Activated naive CD4-positive, alpha-beta T cell treated with anti-CD3 and anti-CD28 coated beads, Interleukin-2, amount 50 U/mL, for 72 hours (primary cell): ENCODE measurements at regions not wholly inside any gene's neighbourhood (a gene's known extent, or its start where the extent isn't known, plus 50 kb on each side); places are given as distances from the start of the nearest gene placed in this dataset.
"Not testable (repeated sequence)": the region's sequence is repeated elsewhere in the genome, so short reads cannot be mapped to it uniquely, and the experiment has no call there.

Experiments used
- ATAC-seq, 2 donors: fragments of 150-1000 bp; cut with Tn5 transposase; 2 replicates each; pipeline ENCODE4 v1.10.0; 2021; ENCODE audit warnings: mild to moderate bottlenecking in 2 of 2, moderate library complexity in 2 of 2
- DNase-seq, 2 donors: peaks; one replicate each; pipeline ENCODE4 v3.0.0; 2021 to 2022; ENCODE audit warnings: low spot score in 2 of 2
- H3K27ac Mint-ChIP-seq, 2 donors: one replicate each; pipeline ENCODE4 v1.8.0; 2022; ENCODE audit warnings: mild to moderate bottlenecking in 2 of 2, mixed read lengths in 2 of 2
- H3K36me3 Mint-ChIP-seq, 2 donors: one replicate each; pipeline ENCODE4 v1.8.0; 2022; ENCODE audit warnings: mixed read lengths in 2 of 2
- H3K9me3 Mint-ChIP-seq, 2 donors: one replicate each; pipeline ENCODE4 v1.8.0; 2022; ENCODE audit warnings: mixed read lengths in 2 of 2

DNA sequence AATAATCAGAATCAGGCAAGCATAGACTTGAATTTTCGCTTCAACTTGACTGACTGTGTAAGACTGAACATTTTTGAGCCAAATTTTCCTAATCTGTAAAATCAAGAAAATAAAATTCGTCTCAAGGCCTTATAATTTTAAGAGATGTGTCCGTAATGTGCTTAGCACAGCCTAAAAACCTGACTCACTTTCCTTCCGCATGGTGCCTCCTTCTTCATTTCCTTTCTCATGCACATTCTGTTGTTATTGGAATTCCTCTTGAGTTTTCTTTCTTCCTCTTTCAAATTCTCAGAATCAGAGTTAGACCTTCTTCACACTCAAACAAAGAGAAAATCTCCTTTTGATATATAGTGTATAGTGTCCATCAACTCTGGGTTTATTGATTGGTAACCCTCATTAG lies 208.9 kb upstream of the SLIT2 start:
- DNase-seq = no peak
- Mint-ChIP-seq H3K36me3 (peaks cover 0 to 4% of the 10 kb centered on the region in 2 donors), H3K27ac (no peak overlapping the region), H3K9me3 (peaks cover 23 to 29% of the 10 kb centered on the region in 2 donors)
- no peak for ATAC-seq

DNA sequence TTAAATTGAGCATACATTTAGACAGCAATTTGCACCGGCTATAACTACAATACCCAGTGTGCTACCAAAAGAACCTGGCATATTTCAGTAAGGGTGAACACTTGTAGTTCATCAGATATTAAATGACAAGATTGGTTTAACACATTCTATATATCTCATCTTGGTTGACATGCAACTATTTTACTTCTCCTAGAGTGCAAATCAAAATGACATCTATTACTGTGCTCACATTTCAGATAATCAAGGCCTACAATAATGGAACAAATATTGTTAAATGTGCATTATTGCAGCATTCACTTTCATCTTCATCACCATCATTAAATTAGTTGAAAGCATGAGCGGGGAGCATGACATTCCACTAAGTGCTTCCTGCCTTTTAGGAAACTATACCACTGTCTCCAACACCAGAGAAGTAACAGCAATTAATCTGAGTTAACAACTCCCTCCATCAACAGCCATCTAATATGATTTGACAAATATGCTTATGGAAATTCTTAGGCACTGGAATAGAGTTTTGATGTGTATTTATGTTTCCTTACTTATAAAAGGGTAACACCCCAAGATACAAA lies 209.8 kb upstream of the SLIT2 start:
- ATAC-seq (no peak), DNase-seq (no peak)
- H3K27ac Mint-ChIP-seq = no peak overlapping the region
- peaks cover 0 to 4% of the 10 kb centered on the region in 2 donors for H3K36me3 Mint-ChIP-seq
- H3K9me3 Mint-ChIP-seq = peaks cover 23 to 29% of the 10 kb centered on the region in 2 donors

DNA sequence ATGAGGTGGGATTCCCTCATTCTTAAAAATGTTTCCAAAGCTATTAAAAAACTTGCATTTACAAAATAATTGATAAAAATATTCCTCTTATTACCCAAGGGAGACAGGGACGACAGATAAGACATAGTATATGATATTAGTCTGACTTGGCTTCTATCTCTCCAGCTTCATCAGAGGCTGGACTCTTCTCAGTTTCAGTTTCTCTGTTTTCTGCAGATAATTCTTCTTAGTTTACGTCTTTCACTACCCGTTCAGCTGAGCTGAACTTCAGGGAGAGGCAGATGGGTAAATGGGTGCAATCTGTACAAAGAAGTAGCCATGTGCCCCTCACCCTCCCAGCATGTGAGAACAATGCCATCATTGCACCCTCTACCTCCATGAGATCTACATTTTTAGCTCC lies 214.0 kb upstream of the SLIT2 start:
- ATAC-seq = no peak
- peaks cover 0 to 6% of the 10 kb centered on the region in 2 donors for H3K36me3 Mint-ChIP-seq
- peaks cover 14 to 23% of the 10 kb centered on the region in 2 donors for H3K9me3 Mint-ChIP-seq
- no peak for DNase-seq
- no peak overlapping the region for H3K27ac Mint-ChIP-seq

DNA sequence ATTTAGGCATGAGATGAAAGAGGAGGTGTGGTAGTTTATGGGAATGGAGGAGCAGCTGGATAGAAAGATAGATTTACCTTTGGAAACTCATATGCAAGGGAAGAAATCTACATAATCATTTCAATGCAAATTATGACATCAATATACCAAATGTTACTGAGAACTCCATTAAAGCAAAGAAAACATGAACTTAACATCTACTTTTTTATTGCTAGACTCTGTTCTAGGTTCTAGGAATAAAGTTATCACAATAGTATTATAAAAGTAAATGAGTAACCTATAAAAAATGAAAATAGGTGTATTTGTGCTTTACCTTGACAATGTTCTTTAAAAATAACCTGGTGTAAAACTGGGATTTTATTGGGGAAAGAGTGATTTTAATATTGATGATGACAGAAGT lies 221.6 kb upstream of the SLIT2 start:
- DNase-seq (no peak), ATAC-seq (no peak)
- Mint-ChIP-seq H3K27ac (no peak overlapping the region), H3K36me3 (peaks cover 0 to 7% of the 10 kb centered on the region in 2 donors), H3K9me3 (peaks cover 5 to 20% of the 10 kb centered on the region in 2 donors)

DNA sequence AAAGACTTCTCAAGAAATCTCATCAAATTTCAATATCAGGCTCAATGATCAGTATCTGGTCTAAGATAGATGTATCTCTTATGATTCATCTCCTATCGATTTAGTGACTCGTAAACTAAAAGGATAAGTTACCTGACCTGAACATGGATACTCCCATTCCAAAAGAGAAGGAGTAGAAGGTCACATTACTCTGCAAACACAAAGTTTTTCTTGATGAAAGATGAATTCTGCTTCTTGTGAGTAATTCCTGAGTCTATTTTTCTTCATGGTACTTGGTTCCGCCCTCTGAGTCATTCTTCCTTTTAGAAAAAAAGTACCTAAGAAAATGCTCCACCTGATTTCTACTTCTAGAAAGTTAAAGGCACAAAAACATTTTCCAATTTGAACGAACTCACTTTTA lies 223.1 kb upstream of the SLIT2 start:
- DNase-seq (no peak), ATAC-seq (no peak)
- H3K27ac Mint-ChIP-seq = no peak overlapping the region
- H3K36me3 Mint-ChIP-seq = peaks cover 0 to 7% of the 10 kb centered on the region in 2 donors
- H3K9me3 Mint-ChIP-seq = peaks cover 5 to 13% of the 10 kb centered on the region in 2 donors

DNA sequence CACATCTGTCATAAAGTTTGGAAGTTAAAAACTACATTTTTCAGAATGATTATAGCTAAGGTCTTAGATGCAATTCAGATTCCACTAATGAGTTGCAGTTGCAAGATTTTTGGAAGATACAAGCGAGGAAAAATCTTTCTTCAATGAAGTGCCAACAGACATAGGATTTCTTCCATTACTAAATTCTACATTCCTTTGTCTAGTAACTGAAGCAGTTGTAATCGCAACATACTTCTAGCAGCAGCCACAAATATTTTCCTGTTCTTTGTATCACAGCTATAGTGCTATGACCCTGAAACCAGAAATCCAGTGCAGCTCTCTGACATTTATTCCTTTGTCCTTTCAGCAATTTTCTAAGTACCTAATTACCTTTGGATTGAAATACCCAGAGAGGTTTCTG lies 225.2 kb upstream of the SLIT2 start:
- peaks cover 0 to 3% of the 10 kb centered on the region in 2 donors for H3K9me3 Mint-ChIP-seq
- DNase-seq (no peak), ATAC-seq (no peak)
- H3K27ac Mint-ChIP-seq = no peak overlapping the region
- H3K36me3 Mint-ChIP-seq = no peaks in the 10 kb centered on the region

DNA sequence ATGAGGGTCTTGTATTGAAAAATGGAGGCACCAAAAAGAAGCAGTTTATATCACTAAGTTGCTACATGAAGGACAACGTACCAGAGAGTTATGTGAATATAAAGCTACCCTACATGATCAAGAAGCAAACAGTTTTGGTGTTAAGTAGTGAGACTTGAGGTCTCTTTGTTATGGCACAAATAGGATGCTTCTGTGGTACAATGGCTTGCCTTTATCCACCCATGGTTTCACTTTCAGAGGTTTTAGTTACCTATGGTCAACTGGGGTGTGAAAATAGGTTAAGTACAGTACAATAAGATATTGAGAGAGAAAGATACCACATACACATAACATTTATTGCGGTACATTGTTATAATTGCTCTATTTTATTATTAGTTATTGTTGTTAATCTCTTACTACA lies 229.2 kb upstream of the SLIT2 start:
- no peak overlapping the region for H3K27ac Mint-ChIP-seq
- no peak for DNase-seq
- H3K9me3 Mint-ChIP-seq = peaks cover 0 to 3% of the 10 kb centered on the region in 2 donors
- ATAC-seq = no peak
- H3K36me3 Mint-ChIP-seq = no peaks in the 10 kb centered on the region

DNA sequence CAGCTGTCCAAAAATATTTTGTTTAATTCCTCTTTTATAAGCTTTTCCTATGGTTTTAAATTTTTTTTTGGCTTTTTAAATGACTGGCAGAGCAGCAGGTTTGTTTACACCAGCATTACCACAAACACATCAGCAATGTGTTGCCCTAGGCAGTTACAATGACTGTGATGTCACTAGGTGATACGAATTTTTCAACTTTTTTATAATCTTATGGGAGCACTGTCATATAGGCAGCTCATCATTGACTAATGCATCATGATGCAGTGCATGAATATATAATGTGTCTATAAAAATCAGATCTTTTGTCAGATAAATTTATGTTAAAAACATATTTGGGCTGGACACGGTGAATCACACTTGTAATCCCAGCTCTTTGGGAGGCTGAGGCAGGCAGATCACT lies 231.6 kb upstream of the SLIT2 start:
- no peak for DNase-seq
- Mint-ChIP-seq H3K27ac (no peak overlapping the region), H3K9me3 (peaks cover 5 to 8% of the 10 kb centered on the region in 2 donors), H3K36me3 (peaks cover 0 to 3% of the 10 kb centered on the region in 2 donors)
- ATAC-seq = no peak

DNA sequence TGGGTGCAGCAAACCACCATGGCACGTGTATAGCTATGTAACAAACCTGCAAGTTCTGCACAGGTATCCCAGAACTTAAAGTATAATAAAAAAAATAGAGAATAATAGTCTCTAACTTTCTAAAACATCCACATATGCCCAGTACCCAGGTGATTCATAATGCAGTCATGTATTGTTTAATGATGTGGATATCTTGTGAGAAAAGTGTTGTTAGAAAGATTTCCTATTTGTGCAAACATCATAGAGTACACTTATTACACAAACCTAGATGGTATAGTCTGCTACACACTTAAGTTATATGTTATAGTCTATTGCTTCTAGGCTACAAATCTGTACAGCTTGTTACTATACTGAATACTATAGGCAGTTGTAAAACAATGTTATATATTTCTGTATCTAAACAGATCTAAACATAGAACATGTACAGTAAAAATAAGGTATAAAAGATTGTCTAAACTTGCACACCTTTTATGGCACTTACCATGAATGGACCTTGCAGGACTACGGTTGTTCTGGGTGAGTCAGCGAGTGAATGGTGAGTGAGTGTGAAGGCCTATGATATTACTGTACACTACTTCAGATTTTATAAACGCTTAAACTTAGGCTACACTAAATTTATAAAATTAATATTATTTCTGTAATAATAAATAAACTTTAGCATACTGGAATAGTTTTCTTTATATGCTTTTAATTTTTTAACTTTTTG lies 232.2 kb upstream of the SLIT2 start:
- Mint-ChIP-seq H3K9me3 (peaks cover 7 to 10% of the 10 kb centered on the region in 2 donors), H3K27ac (no peak overlapping the region), H3K36me3 (peaks cover 0 to 5% of the 10 kb centered on the region in 2 donors)
- DNase-seq (no peak), ATAC-seq (no peak)

DNA sequence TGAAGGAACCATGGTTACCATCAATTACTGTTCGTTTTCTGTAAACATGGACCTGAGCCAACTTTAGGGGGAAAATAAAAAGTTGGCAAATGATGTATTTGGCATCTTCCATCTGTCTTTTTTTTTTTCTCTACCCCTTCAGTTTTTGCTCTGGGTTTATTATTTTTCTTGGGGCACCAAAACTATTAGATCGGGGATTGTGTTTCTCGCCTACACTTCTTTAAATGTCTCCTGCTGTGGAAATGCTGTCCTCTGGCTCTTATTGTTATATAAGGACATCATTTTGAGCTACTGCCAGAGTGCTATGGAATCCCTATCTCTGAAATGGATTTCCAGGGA lies 234.0 kb upstream of the SLIT2 start:
- Mint-ChIP-seq H3K27ac (no peak overlapping the region), H3K9me3 (peaks cover 7% of the 10 kb centered on the region in 2 donors), H3K36me3 (peaks cover 0 to 5% of the 10 kb centered on the region in 2 donors)
- DNase-seq (no peak), ATAC-seq (no peak)

DNA sequence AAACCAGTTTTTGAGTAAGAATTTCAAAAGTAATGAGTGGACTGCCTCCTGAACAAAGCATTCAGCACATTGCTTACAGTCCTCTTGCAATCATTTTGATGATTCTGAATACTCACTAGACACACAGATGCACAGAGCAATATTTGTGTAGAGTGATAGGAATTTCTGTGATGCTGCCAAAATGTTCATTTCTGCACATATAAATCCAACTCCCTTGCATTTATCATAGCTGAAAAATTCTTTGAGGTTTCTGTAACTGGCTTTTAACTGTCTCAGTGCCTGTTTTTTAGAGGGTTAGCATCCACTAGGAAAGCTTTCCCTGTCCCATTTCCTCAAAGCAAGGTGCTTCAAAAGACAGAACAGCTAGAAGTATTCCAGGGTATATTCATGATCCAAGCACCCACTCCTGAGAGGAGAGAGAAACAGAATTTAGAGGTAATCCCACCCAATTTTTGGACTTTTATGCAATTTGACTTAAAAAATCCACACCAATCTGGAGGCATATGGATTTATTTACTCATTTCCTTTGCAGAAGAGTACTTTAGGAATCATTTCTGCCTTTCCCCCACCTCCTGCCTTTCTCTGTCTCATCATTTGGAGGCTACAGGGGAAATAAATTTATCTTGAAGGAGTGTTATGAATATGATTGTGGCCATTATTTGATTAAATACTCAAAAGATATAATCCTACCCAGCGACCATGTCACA lies 234.5 kb upstream of the SLIT2 start:
- peaks cover 0 to 5% of the 10 kb centered on the region in 2 donors for H3K36me3 Mint-ChIP-seq
- no peak for DNase-seq
- peaks cover 7% of the 10 kb centered on the region in 2 donors for H3K9me3 Mint-ChIP-seq
- no peak for ATAC-seq
- H3K27ac Mint-ChIP-seq = no peak overlapping the region

DNA sequence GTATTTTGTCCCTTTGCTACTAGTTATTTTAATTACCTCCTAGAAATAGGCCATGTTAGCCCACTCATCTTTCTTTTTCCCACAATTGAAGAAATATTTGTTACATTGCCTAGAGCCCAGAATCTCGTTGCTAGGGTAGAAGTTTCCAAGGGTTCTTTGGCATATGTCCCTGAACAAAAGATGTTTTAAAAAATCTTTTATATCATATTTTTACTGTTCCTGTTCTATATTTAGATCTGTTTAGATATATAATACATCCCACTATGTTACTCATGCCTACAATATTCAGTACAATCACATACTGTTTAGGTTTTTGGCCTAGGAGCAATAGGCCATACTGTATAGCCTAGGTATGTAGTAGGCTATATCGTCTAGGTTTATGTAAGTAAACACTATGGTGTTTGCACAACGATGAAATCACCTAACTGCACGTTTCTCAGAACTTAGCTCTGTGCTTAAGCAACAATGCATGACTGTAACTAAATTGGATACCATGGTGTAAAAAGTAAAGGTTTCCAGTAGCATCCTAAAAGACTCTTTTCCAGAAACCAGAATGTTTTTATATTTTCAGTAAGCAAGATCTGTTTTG lies 236.0 kb upstream of the SLIT2 start:
- DNase-seq (no peak), ATAC-seq (no peak)
- H3K27ac Mint-ChIP-seq = no peak overlapping the region
- H3K9me3 Mint-ChIP-seq = peaks cover 7% of the 10 kb centered on the region in 2 donors
- H3K36me3 Mint-ChIP-seq = peaks cover 0 to 5% of the 10 kb centered on the region in 2 donors

DNA sequence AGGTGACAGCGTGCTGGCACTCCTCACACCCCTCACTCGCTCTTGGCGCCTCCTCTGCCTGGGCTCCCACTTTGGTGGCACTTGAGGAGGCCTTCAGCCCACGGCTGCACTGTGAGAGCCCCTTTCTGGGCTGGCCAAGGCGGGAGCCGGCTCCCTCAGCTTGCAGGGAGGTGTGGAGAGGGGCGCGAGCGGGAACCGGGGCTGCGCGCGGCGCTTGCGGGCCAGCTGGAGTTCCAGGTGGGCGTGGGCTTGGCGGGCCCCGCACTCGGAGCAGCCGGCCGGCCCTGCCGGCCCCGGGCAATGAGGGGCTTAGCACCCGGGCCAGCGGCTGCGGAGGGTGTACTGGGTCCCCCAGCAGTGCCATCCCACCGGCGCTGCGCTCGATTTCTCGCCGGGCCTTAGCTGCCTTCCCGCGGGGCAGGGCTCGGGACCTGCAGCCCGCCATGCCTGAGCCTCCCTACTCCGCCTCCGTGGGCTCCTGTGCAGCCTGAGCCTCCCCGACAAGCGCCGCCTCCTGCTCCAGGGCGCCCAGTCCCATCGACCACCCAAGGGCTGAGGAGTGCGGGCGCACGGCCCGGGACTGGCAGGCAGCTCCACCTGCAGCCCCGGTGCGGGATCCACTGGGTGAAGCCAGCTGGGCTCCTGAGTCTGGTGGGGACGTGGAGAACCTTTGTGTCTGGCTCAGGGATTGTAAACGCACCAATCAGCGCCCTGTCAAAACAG lies 247.7 kb upstream of the SLIT2 start:
- peaks cover 9 to 23% of the 10 kb centered on the region in 2 donors for H3K9me3 Mint-ChIP-seq
- not testable (repeated sequence) for ATAC-seq, H3K36me3 Mint-ChIP-seq

DNA sequence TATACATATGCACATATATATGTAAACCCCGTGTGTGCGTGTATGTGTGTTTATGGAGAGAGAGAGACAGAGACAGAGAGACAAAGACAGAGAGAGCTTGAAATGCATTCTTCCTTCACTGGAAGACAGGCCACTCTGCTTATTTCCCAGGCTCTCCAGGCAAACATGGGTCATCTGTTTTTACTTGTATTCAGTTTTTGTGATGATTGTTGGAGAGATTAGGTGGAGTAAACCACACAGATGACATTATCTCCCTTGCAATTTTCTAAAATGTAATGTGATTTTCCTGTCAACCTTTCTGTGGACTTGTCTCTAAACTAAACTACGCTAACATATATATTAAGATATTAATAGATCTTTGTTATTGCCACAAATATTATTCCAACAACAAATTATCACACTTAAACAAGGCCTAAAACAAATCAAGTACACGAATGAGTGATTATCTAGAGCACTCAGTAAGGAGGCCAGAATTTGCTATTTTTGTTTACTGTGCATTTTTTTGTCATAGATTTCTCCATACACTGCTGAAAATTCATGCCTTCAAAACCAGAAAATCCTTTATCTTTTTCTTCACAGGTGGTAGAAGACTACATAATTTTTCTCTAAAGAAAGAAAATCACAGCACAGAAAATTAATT lies 251.8 kb upstream of the SLIT2 start:
- Mint-ChIP-seq H3K36me3 (peaks cover 0 to 4% of the 10 kb centered on the region in 2 donors), H3K9me3 (peaks cover 4 to 11% of the 10 kb centered on the region in 2 donors), H3K27ac (no peak overlapping the region)
- DNase-seq (no peak), ATAC-seq (no peak)

More for the DNA sequence above, 247.7 kb upstream of the SLIT2 start:
- H3K27ac Mint-ChIP-seq, DNase-seq: not testable (repeated sequence)

DNA sequence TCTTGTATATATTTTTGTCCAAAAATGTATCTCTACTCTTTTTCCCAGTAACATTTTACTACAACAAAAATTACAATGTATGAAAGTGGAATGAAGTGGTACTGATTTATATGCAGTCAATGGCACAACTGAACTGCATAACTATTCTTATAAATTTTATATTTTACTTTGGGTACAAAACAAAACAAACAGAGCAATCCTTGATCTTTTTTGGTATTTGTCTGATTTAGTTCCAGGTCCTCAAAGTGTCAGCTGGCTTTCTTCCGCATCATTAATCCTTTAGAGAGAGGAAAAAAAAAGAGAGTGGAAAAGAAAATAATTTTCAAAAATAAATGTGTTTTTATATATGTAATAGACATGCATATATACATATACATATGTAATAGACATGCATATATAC lies 252.4 kb upstream of the SLIT2 start:
- no peak for ATAC-seq
- Mint-ChIP-seq H3K9me3 (peaks cover 4 to 11% of the 10 kb centered on the region in 2 donors), H3K36me3 (no peaks in the 10 kb centered on the region), H3K27ac (no peak overlapping the region)
- DNase-seq = no peak

DNA sequence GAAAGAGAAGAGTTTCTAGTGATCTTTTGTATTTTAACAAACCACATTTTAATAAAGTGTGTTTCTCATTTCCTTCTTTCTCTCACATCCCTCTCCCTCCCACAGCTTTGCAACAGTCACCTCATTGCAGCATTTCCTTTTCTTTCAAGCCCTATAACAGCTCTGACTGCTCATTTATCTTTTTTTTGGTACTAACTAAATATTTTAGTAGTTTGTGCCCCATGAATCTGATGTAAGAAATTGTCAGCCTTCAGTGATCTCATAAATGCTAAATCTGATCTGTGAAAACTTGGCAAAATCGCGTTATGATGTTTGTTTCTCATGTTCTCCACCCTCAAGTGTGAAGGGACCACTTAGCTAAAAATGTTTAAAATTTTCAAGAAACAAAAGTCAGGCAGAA lies 258.5 kb upstream of the SLIT2 start:
- DNase-seq = no peak
- Mint-ChIP-seq H3K36me3 (peaks cover 0 to 4% of the 10 kb centered on the region in 2 donors), H3K27ac (no peak overlapping the region), H3K9me3 (peaks cover 7 to 8% of the 10 kb centered on the region in 2 donors)
- ATAC-seq = no peak
